Stimulated activated CD8-positive, alpha-beta memory T cell treated with anti-CD3 and anti-CD28 coated beads, Interleukin-7, amount 100 ng/mL, for 4 hours (primary cell): ENCODE measurements at regions not wholly inside any gene's neighbourhood (a gene's known extent, or its start where the extent isn't known, plus 50 kb on each side); places are given as distances from the start of the nearest gene placed in this dataset.
"Not testable (repeated sequence)": the region's sequence is repeated elsewhere in the genome, so short reads cannot be mapped to it uniquely, and the experiment has no call there.

Experiments used
- DNase-seq, 2 donors: peaks; one replicate each; pipeline ENCODE4 v3.0.0-alpha.2; 2020; ENCODE audit warnings: low read depth in 2 of 2

DNA sequence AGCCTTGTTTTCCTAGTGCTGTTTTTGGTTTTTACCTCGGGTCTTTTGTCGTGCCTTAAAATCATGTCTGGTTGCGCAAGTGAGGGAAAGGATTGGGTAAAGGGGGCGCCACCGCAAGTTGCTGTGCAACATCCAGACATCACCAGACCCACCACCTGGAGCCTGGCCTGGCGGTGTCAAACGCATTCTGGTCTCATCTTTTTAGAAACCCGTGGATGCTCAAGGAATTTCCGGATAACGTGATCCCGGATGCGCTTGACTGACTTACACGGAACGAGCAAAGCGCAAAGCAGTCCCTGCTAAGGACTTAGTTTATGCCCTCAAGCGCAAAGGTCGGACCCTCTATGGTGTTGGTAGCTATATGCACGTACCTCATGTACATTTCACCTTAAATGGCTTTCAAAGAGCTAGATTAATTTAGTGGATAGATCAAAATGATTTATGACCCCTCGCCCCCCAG is 105.2 kb downstream of the OR2B2 start:
- DNase-seq: no peak

DNA sequence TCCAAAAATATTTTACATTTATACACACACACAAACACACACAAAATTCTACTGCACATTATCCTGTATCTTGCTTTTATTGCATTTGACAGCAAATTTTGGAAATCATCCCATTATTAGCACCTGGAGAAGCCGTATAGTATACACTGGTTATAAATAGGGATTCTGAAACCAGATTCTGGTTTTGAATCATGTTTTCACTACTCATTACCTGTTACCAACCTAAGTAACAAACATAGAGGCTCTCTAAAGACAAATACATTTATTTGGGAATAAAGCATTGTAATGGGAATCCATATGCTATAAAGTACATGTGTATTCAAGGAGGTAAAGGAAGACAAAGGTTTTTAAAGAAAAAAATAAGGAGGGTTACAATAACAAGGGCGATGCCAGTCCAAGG is 106.8 kb downstream of the OR2B2 start:
- DNase-seq: no peak

DNA sequence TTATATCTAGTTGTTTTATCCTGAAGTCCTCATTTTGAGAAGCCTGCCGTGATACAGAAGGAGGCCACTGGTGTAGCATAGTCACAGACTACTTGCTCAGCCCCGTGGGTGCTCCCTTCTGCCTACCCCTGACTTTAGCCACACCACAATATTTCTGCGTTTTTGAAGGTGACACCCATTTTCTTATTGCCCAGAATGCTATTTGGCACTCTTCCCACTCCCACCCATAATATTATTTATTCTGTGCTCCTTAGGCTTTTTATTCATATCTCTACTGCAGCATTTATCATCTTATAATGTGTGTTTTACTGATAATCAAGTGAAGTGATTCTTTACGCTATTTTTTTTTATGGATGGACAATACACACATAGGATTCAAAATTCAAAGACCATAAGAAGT is 107.3 kb downstream of the OR2B2 start:
- no peak for DNase-seq

DNA sequence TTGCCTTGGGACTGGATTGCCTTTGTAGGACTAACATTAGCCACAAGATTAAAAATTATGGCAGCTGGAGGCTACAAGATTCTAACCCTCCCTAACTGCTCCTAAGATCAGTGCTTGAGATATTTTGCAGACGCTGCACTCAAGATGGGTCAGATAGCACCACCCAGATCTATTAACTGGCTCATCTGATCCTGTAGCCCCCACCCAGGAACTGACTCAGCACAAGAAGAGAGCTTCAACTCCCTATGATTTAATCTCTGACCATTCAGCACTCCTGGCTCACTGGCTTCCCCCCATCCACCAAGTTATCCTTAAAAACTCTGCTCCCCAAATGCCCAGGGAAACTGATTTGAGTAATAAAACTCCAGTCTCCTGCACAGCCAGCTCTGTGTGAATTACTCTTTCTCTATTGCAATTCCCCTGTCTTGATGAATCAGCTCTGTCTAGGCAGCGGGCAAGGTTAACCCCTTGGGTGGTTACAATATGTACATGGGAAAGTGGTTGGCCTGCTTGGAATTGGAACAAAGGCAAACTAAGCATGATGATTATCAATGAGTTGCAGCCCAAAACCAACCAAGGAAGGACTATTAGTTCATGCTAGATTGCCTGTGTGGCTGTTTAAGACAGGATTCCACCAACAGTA is 111.3 kb downstream of the OR2B2 start:
- no peak for DNase-seq

DNA sequence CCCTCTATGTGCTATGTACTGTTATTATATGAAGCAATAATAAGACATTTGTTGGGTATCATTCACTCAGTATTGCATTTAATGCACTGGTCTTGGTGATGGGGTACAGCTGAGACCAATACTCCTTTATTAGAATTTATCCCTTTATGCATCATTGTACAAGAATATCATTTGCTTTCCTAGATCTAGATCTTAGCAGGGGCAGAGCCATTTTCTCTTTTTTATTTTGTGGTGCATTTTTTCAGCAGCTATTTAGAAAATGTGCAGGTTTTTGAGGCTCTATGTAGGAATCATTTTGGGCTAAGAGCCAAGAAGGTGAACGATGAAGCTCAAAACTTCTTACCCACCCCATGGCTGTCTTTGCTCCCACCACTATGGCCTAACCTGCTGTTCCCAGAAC is 114.2 kb downstream of the OR2B2 start:
- DNase-seq: no peak

DNA sequence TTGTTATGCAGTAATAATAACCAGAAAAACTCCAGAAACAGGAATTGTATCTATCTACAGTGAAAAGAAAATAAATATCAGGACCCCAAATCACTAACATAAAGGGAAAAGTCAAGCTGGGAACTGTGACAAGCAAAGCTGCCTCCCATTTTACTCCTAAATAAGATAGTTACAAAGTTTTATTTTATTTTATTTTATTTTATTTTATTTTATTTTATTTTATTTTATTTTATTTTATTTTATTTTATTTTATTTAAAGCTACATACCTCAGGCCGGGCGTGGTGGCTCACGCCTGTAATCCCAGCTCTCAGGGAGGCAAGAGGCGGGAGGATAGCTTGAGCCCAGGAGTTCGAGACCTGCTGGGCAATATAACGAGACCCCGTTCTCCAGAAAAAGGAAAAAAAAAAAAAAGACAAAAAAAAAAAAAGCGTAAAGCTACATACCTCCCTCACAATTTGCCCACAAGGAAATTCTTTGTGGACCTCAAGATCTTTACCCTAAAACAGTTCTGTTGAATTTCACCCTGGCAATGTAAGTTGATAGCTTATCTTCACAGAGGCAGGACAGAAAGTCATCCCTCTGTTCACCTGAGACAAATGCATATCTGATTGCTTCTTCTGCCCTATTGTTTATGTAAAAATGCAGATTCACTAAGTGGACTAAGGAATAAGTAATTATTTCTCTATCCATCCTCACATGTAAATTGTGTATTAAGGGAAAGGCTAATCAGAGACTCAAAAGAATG is 115.3 kb downstream of the OR2B2 start:
- DNase-seq: not testable (repeated sequence)

DNA sequence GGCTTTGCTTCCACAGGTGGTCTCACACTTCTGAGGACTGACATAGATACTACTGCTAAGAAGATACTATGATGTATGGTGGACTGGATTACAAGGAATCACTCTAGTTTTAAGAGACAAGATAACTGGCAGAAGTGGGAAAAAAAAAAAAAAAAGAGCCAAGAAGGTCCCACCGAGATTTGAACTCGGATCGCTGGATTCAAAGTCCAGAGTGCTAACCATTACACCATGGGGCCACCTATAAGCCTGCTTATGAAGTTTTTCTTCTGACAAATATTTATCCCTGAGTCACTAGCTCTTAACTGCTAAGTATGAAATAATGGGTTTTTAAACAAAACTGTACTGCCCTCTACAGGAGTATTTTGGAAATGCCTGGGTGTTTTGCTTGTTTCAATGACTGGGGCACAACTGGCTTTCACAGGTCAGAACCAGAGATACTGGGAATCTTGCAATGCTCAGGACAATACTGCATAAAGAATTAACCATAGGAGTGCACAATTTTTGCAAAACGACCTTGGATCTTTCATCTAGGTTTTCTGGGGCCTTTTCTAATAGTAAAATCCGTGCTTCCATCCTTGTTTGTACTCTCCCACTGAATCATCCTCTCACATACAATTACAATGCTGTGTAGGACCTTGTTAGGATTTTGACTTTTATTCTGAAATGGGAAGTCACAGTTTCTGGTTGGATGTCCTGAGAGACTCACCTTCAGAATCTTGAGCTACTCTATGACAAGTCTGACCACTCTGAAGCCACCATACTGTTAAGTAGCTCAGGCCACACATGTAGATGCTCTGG is 116.3 kb downstream of the OR2B2 start:
- DNase-seq: no peak

DNA sequence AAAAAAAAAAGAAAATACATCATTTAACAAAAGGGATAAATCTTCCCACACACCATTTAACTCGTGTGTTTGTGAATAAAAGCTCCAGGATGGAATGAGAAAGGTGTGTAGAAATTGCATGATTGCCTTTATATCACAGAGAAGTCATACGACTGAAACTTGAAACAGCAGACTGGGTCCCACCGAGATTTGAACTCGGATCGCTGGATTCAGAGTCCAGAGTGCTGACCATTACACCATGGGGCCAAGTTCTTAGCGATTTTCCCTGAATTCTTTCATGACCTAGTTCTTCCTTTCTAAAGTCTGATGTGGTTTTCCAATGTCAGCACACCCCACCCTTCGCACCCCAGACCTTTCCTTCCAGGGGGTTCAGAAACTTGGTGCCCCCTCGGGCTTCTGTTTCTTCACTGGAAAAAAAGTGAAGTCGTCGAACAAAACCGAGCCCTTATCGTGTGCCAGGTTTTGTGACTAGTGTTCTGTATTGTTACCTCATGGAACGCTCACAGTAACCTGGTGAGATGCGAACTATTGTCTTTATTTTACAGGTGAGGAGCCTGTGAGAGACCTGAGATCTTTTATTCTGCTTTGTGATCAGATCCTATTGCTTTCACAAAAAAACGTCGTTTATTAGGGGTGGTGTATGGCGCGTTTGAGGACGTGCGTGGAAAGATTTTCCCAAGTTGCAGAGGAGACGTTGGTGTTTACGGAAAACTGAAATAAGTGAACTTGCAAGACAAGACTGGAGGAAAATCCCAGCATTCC is 120.8 kb downstream of the OR2B2 start:
- DNase-seq: no peak

DNA sequence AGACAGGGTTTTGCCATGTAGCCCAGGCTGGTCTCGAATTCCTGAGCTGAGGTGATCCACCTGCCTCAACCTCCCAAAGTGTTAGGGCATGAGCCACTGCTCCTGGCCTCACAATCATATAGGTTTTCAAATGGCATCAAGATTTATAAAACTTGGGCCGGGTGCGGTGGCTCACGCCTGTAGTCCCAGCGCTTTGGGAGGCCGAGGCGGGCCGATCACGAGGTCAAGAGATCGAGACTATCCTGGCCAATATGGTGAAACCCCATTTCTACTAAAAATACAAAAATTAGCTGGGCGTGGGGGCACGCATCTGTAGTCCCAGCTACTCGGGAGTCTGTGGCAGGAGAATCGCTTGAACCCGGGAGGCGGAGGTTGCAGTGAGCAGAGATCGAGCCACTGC is 123.8 kb downstream of the OR2B2 start:
- DNase-seq: not testable (repeated sequence)

DNA sequence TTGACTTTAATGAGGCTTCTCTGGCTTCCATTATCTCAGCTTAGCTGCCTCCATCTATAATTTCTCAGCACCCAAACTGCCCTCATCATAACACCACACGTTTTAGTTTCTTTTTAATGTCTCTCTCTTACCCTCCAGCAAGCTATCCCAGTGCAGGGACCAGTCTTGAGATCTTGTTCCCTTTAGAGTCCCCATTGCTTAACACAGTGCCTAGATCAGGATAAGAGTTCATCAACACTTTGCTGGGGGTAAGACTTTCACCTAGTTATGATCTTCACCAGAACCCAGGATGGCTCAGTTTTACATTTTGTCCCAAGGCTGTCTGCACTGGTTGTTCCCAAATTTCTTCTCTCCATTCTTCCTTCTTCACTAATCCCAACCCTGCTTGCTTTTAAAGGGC is 126.1 kb downstream of the OR2B2 start:
- DNase-seq: no peak

DNA sequence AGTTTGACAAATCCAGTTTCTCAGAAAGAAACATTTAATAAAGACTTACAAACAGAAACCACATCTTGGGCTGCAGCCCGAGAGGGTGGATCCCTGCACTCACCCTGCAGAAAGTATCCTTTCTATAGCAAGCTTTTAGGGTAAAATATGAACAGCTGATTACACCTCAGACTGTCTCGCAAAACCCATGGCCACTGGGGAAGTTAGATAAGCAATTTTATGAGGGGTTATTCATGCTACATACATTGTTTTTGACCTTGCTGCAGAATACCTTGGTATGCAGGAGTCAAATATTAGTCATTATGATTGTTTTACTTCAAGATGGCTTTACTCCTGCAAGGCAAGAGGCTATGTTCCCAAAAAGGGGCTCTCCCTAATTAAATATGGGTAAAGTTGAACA is 126.9 kb downstream of the OR2B2 start:
- no peak for DNase-seq

DNA sequence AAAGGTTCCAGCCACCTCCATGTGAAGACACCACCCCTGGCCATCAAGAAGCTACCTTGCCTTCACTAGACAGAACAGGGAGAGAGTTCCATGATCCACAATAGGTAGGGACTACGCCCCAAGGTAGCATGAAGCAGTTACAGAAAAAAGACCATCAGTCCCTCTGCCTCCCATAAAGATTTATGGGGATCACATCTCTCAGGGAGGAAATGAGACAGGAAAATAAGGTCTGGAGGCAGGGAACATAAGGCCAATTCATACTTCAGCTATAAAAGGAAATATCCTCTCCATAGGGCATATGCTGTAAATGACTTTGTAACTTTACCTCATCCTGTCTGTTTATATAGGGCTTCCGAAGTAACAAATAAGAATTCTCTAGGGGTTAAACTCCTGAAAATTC is 129.4 kb downstream of the OR2B2 start:
- DNase-seq: no peak

DNA sequence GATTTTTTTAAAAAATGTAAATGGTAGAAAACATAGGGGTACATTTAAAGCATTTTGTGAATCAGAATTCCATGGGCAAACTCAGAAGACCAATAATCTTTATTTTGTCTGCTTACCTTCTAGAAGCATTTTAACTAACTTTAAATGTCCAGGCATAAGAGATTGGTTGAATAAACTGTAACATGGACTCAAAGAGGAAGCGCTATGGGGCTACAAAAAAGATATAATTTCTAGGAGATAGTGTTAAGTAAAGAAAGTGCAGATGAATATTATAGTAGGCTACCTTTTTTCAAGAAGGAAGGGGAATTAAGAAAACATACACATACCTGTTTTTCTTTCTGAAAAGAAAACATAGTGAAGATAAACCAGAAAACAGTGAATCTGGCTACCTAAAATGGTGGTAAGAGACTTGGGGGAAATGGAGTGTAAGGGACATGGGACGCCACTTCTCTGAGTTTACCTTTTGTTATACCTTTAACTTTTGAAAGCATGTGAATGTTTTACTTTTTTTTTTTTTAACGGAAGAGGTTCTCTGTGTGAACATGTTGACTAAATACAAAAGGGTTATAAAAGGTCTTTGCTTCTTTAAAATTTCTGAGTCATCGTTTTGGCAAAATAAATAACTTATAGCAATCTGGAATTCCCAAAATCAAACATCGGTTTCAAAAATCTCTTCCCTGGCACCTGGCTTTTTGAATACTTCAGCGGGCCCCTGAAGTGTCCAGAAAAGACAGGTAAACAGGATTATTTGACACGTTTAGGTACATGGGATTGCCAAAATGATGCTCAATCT is 133.4 kb downstream of the OR2B2 start:
- DNase-seq: no peak

DNA sequence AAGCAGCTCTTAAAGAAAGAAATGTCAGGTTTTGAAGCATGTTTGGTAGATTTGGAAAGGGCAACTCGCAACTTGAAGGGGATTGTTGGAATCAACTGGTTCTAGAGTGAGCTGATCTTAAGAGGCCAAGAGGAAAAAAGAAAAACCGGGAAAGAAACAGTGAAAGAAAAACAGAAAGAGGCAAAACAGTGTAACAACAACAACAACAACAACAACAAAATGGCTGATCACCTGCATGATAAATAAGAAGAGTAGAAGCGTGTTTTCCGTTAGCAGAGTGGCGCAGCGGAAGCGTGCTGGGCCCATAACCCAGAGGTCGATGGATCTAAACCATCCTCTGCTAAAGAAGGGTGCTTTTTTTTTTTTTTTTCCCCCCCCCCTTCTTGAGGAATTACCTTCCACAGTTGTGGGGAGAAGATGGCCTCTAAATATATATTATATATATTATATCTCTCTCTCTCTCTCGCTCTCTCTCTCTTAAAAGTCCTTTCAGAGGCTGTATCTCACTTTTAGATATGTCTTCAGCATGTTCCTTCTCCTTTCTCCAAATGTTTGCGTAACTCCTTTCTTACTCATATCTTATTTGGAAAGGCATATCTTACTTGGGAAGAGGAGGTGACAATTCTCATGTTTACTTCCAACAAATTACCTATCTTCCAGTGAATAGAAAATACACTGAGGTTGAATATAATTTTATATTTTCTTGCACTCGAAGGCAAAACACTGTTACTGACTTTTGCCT is 134.4 kb downstream of the OR2B2 start:
- no peak for DNase-seq

DNA sequence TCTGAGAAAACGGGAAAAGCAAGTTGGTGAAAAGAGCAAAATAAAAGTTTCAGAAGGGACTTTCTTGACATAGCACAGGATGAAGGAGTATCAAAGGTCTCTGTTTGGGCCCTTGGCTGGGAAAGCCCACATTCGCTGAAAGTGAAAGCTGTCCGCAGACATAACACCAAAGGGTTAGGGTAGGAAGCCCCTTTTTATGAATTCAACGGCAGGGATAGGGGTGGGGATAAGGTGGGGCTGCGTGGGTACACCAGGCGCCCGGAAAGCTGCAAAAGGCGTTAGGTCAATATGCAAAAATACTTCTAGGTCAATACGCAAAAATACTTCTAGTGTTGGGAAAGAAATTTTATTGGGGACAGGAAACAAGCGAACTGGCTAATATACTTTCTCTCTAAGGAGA is 135.1 kb downstream of the OR2B2 start:
- DNase-seq: no peak

DNA sequence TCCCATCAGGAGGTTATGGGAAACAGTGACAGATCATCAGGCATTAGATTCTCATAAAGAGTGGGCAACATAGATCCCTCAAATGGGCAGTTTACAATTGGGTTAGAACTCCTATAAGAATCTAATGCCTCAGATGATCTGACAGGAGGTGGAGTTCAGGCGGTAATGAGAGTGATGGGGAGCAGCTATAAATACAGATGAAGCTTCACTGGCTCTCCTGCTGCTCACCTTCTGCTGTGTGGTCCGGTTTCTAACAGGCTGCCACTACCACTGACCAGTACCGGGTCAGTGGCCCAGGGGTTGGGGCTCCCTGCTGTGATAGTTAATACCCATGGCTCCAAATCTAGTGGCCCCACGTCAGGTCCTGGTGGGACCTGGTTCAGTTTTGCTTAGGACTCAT is 135.7 kb downstream of the OR2B2 start:
- no peak for DNase-seq

DNA sequence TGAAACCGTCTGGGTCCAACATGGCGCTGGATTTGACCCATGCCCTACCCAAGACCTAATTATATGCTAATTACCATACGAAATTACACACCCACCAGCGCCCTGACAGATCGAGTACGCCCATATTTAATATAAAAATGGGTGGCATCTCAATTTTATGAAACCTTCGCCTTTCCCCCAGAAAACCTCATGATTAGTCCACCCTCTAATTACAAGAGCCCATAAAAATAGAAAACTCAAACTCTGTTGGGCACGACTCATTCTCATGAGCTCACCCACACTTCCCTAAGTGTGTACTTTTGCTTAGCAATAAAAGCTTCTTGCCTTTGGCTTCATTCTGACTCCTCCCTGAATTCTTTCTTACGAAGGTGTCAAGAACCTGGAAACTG is 136.4 kb downstream of the OR2B2 start:
- no peak for DNase-seq

DNA sequence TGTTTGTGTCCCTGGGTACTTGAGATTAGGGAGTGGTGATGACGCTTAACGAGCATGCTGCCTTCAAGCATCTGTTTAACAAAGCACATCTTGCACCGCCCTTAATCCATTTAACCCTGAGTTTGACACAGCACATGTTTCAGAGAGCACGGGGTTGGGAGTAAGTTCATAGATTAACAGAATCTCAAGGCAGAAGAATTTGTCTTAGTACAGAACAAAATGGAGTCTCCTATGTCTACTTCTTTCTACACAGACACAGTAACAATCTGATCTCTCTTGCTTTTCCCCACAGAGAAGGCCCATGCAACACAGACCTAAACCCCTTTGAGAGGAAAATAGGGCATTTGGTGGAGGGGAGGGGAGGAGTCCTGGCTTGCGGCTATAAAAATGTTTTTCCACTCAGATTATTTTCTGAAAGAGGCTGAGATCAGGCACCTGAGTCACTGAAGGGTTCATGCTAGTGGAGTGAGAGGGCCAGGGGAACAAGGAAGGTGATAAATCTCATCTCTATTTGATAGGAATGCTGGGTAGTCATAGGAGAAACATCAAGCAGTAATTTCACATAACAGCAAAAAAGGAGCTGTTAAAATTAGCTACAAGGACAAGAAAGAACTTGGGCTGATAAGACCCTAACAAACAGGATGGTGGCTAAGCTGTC is 136.9 kb downstream of the OR2B2 start:
- not testable (repeated sequence) for DNase-seq

DNA sequence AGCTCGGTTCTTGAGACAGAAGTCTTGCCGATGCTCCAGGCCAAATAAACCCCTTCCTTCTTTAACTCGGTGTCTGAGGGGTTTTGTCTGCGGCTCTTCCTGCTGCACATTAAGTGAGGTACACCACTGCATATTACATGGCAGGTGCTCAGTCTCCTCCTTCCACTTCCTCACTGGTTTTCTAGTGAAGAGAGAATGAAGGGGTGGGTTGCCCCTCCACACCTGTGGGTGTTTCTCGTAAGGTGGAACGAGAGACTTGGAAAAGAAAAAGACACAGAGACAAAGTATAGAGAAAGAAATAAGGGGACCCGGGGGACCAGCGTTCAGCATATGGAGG is 138.0 kb downstream of the OR2B2 start:
- not testable (repeated sequence) for DNase-seq
